ENCODE measurements at regions not wholly inside any gene's neighbourhood (a gene's known extent, or its start where the extent isn't known, plus 50 kb on each side); places are given as distances from the start of the nearest gene placed in this dataset.
A peak's percentile ranks its signal among the peaks of the same experiment; 100 is the strongest.
"Not testable (repeated sequence)": the region's sequence is repeated elsewhere in the genome, so short reads cannot be mapped to it uniquely, and the experiment has no call there.

DNA sequence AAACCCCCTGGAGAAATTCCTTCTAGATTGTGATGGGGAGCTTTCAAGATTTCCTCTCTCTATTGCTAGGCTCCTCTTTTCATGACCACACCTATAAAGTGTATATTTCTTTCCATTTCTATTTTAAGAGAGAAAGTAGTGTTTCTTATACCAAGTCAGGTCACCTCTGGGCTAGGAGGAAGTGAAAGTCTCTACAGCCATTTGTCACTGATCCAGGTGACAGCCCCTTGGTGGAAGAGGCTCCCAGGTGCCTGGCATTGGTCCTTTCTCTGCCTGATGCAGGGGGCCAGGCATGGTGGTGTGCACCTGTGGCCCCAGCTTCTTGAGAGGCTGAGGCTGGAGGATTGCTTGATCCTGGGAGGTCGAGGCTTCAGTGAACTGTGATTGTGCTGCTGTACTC is 64.7 kb downstream of the DHCR7 start:
- no peak for DNase-seq
- no peak for ATAC-seq (ENCODE audit: poor library complexity)
- intact Hi-C loops (cut with DNase I) = no loop called here

DNA sequence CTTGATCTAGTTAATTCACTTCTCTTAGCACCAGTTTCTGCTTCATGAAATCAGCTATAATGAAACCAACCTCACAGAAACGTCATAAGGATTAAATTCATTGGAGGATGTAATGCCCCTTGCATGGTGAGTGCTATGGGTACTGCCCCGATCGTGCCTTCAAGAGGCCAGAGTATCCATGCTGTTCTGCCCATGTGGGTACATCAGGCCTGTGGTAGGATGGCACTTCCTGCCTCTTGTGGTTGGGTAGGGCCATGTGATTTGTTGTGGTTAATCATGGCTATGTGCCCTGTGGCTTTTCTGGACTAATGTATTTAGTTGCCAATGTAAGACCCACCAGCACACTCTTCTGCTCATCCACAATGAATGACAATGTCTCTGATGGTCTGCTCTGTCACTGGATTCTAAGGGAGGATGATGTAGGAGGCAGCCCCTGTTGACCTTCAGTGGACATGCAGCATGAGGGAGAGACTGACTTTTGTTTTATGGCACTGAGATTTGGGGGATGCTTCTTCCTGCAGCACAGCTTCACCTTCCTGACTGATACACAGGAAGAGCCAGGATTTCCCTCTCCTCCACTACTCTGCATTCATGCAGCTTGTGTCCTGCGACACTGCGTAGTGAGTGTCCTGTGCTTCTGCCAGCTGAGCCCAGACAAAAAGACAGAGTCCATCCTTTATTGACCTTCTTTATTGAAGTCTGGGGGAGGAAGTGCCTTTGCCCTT is 66.2 kb downstream of the DHCR7 start:
- intact Hi-C loops (cut with DNase I) = no loop called here
- DNase-seq (no peak), ATAC-seq (ENCODE audit: poor library complexity) (no peak)

DNA sequence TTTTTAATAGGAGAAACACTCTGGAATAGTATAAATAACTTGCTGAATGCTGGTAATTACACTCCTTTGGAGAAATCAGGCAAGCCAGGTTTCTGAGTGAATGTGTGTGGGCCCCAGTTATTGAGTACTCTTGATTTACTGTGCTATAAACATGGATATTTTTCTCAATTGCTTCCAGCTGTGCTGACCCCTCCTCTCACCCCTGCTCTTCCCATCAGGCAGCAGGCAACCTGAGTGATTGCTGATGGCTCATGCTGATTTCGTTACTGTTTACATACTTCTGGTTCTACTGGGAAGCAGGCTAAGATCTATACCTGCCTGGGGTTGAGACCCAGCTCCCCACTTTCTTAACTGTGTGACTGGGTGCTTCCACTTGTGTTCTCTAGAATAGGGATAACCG is 68.5 kb downstream of the DHCR7 start:
- no peak for ATAC-seq (ENCODE audit: poor library complexity)
- DNase-seq = no peak
- intact Hi-C loops (cut with DNase I) = no loop called here

DNA sequence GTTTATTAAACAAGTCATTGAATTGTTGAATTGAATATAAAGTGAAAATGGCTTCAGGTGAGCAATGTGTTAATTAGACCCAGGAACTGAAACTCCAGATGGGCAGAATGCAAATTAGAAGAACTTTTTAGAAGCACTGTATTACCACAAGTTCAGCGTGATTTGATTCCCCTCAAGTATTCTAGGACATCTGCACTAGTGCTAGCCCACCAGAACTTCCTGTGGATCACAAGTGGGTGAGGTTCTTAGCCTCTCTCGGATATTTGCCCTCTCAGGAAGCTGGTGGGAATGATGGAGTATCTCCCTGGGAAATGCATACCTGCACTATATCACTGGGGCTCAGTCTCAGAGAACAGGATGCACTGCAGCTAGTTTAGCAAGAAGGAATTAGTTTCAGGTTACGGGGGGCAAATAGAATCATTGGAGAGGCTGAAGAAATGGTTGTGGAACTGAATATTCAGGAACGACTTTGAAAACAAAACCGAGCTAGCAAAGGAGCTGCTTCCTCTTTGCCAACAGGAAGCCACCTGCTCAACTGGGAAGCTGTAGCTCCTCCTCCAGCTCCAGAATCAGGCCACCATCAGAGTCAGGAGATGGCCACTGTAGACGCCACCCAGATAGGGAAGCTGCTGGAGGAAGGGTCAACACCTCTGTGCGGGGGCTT is 74.3 kb downstream of the DHCR7 start:
- ATAC-seq (ENCODE audit: poor library complexity) = no peak
- no peak for DNase-seq
- intact Hi-C loops (cut with DNase I) = no loop called here

DNA sequence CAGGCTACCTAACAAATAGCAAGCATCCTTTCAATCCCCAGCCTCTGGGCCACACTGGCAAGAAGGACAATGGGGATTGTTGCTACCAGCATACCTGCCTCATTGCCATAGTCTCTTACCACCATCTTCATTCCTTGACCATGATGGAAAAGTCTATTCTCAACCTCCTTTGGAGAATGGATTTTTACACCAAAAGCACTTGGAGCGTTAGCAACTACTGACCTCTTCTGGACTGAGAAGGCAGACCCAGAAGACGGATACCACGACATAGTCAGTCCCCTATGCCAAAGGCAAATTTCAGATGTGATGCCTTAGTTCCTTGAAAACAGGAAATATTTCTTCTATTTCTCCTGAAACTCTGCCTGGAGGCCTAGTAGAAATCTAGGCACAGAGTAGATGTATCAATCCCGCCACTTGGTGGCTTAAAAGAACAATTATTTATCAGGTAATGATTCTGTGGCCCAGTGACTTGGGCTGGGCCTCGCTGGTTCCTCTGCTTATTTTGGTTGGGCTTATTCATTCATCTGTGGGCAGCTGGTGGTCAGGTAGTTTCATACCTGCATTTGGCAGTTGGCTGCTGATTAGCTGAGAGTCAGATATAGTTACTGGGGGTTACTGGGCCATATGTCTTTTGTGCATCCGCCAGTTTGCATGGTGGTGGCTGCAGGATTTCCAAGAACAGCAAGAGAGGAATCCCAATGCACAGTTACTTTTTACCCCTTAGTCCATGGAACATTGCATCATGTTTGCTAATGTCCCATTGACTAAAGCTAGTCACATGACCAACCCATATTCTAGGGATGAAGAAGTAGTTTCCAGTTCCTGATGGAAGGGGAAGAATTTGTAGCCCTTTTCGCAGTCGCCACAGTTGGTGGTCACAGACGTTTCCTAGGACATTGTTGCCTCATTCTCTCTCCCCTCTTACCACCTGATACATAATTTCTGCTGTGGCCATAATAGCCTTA is 75.2 kb downstream of the DHCR7 start:
- intact Hi-C loops (cut with DNase I) = no loop called here
- ATAC-seq (ENCODE audit: poor library complexity) (no peak), DNase-seq (no peak)

DNA sequence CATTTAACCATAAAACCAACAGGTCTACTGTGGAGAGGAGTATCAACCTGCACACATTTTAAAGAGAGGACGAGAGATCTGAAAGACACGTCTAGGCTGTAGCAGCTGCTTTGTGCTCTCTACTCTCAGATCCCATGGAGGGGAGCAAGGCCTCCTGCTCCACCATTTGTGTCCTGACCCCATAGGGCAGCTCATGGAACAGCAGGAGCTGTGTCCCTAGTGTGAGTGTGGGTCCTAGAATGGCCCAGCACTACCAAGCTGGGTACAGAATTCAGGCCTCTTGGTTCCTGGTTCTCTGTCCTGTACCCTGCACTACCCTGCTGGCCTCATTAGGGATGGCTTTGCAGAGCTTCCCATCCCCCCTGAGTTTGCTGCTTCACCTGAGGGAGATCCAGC is 76.5 kb downstream of the DHCR7 start:
- DNase-seq (no peak), ATAC-seq (ENCODE audit: poor library complexity) (no peak)
- intact Hi-C loops (cut with DNase I) = no loop called here

DNA sequence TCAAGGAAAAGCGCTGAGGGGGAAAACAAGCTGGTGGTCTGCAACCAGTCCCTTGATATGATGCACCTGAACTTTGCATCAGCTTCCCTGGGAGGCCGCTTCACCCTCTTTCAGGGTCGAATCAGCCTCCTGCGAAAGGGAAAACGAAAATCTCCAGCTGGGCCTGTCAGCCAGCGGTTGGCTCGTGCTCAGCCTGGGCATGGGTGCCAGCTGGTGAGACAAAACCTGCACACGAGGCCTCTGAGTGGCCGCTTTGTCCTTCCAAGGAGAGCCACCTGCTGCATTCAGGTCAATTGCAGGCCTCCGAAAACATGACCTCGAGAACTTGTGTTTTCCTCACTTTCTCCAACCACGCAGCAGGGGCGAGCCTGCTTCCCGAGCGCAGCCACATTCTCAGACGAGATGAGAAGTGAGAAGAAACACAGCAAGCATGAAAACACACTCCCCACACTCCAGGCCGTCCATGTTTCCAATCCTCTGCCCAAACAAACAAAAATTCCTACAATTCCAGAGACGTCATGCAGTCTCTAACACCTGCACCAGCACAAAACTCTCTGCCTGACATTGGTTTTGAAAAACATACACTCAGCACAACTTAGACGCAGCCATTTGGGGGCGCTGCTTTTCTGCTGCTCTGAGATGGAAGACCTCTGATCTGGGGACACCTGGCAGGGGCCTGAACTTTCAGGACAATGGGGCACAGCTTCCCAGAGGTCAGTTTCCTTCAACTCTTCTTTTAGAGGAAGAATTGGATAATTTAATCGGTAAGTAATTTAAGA is 77.1 kb downstream of the DHCR7 start:
- intact Hi-C loops (cut with DNase I) = no loop called here
- ATAC-seq (ENCODE audit: poor library complexity) (no peak), DNase-seq (no peak)

DNA sequence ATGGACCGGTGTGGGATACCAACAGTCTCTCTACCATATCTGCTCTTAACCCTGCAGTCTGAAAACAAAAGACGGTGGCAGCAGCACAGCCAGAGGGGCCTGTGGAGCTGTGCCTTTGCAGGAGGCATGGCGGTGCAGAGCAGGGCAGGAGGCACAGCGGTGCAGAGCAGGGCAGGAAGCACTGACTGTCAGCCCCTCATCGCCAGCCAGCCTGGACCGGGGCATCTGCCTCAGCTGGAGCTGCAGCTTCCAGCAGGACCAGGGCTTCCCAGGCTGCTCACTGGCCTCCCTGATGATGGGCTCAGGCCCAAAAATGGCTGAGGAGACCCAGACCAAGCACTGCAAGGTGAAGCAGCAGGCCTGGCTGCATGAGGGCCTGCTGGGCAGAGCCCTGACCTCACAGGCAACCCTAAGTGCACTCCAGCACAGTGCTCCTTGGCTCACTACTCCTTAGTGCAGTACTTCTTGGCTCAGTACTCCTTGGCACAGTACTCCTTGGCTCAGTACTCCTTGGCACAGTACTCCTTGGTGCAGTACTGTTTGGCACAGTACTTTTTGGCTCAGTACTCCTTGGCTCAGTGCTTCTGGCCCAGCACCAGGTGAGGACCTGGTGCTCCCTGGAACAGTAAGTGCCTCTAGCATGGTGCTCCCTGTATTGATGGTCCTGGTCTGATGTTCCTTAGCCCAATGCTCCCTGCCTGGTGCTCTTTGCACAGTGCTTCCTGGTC is 78.0 kb downstream of the DHCR7 start:
- intact Hi-C loops (cut with DNase I) = no loop called here
- no peak for DNase-seq
- no peak for ATAC-seq (ENCODE audit: poor library complexity)

DNA sequence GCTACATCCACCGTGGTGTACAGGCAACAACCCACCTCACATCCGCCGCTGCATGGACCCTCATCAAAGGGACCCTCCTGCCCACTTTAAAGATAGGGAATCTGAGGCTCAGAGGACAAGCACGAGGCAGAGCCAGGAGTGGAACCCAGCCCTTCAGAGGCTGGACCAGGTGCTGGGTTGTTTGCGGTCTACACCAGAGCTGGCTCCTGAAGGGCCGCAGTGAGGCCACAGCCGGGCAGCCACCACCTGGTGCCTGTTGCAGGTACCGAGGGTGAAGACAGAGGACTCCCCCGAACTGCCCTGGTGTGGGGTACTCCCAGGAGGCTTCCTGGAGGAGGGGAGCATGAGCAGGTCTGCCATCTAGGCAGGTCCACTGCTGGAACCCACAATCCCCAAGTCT is 78.8 kb downstream of the DHCR7 start:
- ATAC-seq (ENCODE audit: poor library complexity) (no peak), DNase-seq (no peak)
- intact Hi-C loops (cut with DNase I) = no loop called here

DNA sequence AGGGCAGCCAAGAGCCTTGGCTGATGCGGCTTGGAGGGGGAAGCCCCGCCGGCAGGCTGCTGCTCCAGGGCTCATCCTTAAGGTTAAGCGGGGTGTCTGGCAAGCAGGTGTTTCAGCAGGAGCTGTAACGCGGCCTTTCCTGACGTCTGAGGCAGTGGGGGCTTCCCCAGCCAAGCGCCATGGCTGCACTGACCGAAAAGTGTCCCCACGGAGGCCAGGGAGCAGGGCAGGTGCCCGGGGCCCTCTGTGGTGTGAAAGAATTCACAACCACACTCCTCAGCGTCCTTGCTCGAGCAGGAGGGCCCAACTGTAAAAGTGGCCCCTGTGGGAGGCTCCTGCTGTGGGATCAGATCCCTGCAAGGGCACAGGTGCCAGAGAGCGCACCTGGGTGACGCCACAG is 79.2 kb downstream of the DHCR7 start:
- intact Hi-C loops (cut with DNase I) = no loop called here

DNA sequence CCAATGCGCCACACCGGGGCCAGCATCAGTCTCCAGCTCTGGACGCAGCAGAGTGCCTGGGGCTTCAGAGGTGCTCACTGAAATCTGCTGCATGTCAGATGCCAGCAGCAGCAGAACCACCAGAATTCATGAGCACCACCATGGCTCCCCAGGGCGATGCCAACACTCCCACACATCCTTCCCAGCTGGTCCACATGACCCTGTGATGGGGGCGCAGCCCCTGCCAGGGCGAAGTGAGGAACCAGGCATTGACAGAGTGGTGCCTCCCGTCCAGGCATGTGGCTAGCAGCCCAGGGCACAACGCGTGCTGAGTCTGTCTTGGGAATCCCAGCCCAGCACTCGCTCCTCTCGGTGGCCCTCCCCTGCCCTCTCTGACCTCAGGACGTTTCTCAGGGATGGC is 80.4 kb downstream of the DHCR7 start:
- intact Hi-C loops (cut with DNase I) = no loop called here
- no peak for ATAC-seq (ENCODE audit: poor library complexity)
- DNase-seq = no peak

More for the DNA sequence above, 79.2 kb downstream of the DHCR7 start:
- DNase-seq = no peak
- ATAC-seq (ENCODE audit: poor library complexity) = no peak

DNA sequence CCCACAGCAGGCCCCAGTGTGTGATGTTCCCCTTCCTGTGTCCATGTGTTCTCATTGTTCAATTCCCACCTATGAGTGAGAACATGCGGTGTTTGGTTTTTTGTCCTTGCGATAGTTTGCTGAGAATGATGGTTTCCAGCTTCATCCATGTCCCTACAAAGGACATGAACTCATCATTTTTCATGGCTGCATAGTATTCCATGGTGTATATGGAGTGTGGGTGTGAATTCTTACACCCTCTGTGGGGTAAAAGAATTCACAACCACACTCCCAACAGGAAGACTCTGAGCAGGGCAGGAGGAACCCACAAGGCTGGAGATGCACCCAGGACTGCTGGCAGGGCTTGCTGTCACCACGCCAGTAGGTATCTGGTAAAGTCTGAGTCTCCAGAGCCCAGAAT is 80.9 kb downstream of the DHCR7 start:
- intact Hi-C loops (cut with DNase I); ATAC-seq (ENCODE audit: poor library complexity); DNase-seq: not testable (repeated sequence)

DNA sequence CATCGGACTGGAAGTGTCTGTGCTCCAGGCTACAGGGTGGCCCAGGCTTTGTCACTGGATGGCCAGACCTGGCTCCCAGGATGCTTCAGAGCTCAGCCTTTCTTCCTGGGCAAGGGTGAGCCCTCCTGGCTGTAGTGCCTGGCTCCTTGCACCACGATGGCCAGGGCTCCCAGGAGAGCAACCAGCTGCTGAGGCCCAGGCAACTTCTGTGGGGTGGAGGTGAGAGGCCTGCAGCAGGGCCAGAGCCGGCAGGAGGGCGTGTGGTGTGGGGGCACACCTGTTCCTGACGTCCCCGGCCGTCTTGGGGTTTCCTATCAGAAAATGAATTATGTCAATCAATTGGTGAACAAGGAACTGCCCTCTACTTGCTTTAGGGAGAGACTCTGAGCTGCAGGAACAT is 82.1 kb downstream of the DHCR7 start:
- intact Hi-C loops (cut with DNase I) = no loop called here
- ATAC-seq (ENCODE audit: poor library complexity) = no peak
- no peak for DNase-seq

DNA sequence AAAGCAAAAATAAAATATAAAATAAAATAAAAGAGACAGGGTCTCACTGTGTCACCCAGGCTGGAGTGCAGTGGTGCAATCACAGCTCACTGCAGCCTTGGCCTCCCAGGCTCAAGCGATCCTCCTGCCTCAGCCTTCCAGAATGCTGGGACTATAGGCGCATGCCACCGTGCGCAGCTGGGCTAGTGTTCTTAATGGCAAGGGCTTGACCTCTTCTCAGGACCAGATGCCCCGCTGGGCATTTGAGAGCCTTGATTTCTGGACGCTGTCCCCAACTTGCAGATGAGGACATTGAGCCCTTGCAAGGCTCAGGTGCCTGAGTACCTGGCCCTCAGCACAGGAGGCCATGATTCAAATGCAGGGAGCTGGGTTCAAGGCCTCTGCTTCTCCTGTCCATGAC is 82.6 kb downstream of the DHCR7 start:
- no peak for ATAC-seq (ENCODE audit: poor library complexity)
- no peak for DNase-seq
- intact Hi-C loops (cut with DNase I) = no loop called here

DNA sequence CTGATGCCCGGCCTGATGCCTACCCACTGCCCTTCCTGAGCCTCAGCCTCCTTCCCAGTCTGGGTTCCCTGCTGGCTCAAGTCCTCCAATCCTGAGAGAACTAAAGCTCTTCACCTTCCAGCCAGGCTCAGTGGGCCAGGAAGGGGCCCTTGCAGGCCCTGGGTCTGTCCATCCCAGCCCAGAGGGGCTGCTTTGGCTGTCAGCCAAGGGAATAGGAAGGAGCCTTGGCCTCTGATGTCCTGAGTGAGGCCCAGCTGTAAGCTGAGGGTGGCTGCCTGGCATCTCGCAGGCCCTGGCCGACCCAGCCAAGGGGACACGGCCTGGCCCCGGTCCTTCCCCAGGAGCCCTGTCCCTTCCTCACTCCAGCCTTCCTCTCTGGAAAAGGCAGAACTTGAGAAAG is 83.4 kb downstream of the DHCR7 start:
- no peak for DNase-seq
- intact Hi-C loops (cut with DNase I) = no loop called here
- no peak for ATAC-seq (ENCODE audit: poor library complexity)

DNA sequence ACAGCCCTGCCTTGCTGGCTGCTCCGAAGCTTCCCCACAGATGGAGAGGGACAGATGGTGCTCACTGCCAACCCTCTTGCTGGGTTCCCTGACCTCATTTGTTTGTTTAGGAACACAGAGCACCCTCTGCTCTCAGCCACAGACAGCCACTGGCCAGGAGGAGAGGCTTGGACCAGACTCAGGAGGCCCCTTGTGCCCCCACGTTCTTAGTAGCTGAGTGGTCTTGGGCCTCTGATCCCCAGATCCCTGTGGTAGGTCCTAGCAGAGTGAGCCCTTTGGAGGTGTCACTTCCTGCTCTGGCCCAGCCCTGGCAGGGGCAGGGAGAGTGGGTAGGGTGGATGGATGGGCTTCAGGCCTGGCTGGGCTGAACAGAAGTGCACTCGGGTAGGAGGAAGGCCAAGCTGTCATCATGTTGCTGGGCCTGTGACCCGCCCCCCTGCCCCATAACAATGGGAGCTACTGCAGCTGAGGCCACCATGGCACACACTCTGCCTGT is 84.0 kb downstream of the DHCR7 start:
- no peak for DNase-seq

DNA sequence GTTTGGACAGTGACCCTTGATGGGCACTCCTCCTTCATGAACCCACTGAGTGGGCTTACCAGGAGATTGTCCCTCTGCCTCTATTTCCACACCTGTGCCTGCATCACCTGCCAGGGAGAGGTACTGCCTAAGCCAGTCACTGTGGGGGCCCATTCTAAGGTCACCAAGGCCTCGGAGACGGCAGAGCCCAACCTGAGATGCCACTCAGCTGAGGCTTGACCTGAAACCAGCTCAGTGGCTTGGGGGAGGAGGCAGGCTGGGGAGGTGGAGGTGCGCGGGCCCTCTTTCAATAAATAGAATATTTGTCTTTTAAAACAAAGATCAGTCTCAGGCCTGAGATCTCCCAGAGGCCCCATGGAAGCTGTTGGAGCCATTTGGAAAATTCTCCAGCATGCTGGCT is 84.5 kb downstream of the DHCR7 start:
- intact Hi-C loops (cut with DNase I) = no loop called here
- ATAC-seq (ENCODE audit: poor library complexity) = no peak
- no peak for DNase-seq

More for the DNA sequence above, 84.0 kb downstream of the DHCR7 start:
- intact Hi-C loops (cut with DNase I) = no loop called here
- peak; percentile 29 for ATAC-seq (ENCODE audit: poor library complexity)

DNA sequence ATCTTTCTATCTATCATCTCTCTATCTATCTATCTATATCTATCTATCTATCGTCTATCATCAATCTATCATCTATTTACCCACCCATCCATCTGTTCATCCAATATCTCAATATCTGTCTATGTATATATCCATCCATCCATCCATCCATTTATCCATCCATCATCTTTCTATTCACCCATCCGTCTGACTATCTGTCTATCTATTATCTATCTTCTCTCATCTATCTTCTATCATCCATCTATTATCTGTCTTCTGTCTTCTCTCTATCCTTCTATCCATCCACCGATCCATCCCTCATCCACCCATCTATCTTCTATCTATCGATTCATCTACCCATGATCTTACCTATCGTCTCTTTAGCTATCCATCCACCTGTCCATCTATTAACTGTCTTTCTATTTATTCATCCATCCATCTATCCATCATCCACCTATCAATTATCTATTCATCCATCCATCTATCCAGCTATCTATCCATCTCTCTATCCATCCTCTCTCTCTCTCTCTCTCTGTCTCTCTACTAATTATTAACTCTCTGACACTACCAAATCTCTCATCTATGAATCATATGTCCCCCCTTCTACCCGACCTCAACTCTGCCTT is 89.1 kb downstream of the DHCR7 start:
- DNase-seq (no peak), ATAC-seq (ENCODE audit: poor library complexity) (no peak)
- intact Hi-C loops (cut with DNase I) = no loop called here

Data from Right ventricle myocardium superior (tissue), 1 donor.